ENCODE measurements at regions not wholly inside any gene's neighbourhood (a gene's known extent, or its start where the extent isn't known, plus 50 kb on each side); places are given as distances from the start of the nearest gene placed in this dataset.

DNA sequence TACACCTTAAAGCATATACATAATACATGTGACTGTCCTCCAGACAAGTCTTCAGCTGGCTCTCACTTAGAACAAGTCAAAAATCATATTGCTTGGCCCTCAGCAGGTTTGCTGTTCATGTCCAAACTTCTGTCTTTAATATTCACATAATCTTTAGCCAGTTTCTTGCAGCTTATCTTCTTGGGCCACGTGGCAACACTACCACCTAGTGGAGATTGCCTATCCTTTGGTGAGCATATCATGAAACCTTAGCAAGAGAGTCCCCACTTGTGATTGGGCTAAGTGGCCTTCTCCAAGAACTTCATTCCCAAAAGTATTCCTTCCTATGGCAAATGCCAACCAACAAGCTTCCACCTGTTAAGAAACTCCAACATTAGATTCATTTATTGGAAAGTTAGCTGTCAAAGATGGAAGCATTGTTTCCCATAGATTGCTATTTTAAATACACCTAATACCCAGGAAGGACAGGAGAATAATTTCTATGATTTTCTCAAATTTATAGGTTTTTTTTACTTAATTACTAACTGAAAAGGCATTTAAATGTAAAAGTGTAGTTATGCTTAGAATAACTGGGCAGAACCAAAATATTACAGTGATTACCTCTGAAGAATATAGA is 231.9 kb upstream of the INTU start:
- TF ChIP-seq GATA2 (IDR thresholded peaks at IDR 0.05; ENCODE audit: low read depth, low read length), result no peak
- TF ChIP-seq GATA3 (IDR thresholded peaks at IDR 0.05; ENCODE audit: low read depth, low read length), result no peak

DNA sequence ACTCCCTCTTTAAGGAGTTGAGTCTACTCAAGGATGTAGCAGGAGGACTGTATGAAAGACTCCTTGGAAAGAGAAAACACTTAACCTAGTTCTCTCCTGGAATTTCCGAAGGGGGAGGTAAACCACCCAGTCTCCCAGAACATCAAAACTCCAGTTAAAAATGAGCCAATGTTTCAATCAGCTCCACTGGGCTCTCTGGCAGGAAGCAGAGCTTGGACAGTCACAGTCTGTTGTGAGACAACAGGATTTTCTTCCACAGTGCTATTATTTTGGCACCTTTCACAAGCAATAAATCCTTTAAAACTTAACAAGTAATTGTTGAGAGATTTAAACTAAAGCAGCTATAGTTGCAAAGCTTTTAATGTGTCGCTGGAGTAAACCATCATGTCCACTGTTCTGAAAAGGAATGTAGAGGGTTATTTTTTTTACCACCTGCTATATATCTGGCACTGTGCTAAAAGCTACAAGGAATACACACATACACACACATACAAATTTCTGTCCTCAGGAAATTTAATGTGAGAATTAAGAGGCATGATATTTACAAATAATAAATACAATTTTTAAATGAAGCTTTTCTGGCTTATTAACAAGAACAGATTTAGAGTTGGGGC is 229.2 kb upstream of the INTU start:
- TF ChIP-seq GATA2 (IDR thresholded peaks at IDR 0.05; ENCODE audit: low read depth, low read length) (no peak), GATA3 (IDR thresholded peaks at IDR 0.05; ENCODE audit: low read depth, low read length) (no peak)

DNA sequence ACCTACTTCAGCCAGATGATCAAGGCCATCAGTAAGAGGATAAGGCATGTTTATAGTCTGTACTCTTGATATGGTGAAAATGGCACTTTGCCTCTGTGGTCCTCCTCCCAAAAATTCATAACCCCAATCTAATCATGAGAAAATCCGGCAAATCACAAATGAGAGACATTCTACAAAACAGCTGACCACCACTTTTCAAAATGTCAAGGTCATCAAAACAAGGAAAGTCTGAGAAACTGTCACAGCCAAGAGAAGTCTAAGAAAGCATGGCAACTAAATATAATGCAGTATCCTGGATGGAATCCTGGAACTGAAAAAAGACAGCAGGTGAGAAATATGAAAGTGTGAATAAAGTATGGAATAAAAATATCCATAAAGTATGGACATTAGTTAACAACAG is 226.6 kb upstream of the INTU start:
- TF ChIP-seq GATA2 (IDR thresholded peaks at IDR 0.05; ENCODE audit: low read depth, low read length), result no peak
- no peak for TF ChIP-seq GATA3 (IDR thresholded peaks at IDR 0.05; ENCODE audit: low read depth, low read length)

DNA sequence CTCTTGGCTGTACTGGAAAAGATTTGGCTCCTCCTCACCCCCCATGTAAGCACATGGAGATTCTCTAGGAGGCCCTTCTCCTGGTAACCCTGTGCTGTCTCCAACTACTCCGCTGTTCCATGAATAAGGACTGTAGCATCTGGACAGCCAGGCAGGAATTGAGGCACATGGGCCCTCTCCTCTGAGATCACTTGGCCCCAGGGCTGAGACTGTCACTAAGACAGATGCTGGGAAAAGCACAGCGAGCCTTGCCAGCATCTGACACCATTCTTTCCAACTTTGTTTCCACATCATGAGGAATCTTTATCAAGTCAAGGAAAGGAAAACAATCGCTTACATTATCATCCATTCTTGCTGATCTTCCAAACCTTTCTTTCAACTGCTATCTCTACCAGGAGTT is 222.6 kb upstream of the INTU start:
- TF ChIP-seq GATA3 (IDR thresholded peaks at IDR 0.05; ENCODE audit: low read depth, low read length) (no peak), GATA2 (IDR thresholded peaks at IDR 0.05; ENCODE audit: low read depth, low read length) (no peak)

DNA sequence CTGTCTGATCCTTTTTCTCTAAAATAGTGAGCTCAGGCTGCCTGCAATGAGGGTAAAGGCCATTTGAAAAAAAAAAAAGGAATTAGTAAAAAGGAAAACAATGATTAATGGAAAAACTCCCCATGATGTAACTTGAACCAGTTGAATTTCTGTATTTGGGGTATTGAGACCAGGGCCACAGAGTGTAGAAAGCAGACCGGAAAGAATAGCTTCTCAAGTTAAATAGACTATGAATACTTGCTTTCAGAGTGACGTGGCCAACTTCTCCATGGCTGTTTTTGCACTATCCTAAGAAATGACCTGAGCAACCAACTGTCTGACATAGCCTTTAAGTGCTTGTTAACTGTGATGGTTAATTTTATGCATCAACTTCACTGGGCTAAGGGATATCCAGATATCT is 222.1 kb upstream of the INTU start:
- TF ChIP-seq GATA3 (IDR thresholded peaks at IDR 0.05; ENCODE audit: low read depth, low read length) (no peak), GATA2 (IDR thresholded peaks at IDR 0.05; ENCODE audit: low read depth, low read length) (no peak)

DNA sequence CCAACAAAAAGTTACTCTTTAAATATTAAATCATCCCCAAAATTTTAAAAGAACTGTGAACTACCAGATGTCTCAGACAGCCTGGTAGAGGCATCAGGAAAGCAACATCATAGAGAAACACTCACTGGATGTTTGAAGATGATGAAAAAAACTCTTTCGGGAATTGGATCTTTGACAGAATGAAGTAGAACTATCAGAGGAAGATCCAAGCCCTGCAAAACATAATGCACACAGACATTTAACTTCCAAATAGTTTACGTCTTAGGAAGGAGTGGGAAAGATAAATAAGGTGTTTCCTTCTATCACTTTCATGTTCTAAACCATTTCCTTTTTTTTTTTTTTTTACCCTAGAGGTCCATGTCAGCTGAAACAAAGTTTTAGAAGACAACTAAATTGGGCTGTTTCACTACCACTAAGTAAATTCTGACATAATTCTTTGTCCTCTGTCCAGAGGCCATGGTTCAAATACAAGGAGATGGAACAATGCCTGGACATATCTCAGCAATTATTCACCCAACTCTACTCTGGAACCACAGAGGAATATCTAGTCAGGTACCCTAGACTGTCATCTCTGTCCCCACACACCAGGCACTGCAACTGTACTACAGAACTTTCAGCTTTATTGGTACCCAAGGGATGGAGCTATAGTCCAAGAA is 217.7 kb upstream of the INTU start:
- TF ChIP-seq GATA2 (IDR thresholded peaks at IDR 0.05; ENCODE audit: low read depth, low read length), result no peak
- no peak for TF ChIP-seq GATA3 (IDR thresholded peaks at IDR 0.05; ENCODE audit: low read depth, low read length)

DNA sequence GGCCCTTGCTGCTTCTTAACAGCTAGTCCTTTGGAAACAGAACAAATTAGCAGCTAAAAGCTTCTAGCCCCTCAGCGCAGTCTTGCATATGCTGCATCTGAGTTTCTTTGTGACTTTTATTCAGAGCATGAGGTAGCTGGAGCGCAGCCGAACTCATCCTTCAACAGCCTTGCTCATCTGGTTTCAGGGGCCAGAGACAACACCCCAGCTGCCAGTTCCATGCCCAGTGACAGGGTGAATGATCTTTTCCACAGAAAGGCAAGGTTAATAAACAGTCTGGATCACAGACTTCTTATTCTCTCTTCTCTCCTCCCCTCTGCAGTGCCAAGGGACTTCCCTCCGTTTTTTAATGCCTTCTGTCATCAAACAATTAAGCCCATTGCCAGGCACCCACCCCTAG is 216.6 kb upstream of the INTU start:
- TF ChIP-seq GATA2 (IDR thresholded peaks at IDR 0.05; ENCODE audit: low read depth, low read length), result no peak
- TF ChIP-seq GATA3 (IDR thresholded peaks at IDR 0.05; ENCODE audit: low read depth, low read length), result no peak

DNA sequence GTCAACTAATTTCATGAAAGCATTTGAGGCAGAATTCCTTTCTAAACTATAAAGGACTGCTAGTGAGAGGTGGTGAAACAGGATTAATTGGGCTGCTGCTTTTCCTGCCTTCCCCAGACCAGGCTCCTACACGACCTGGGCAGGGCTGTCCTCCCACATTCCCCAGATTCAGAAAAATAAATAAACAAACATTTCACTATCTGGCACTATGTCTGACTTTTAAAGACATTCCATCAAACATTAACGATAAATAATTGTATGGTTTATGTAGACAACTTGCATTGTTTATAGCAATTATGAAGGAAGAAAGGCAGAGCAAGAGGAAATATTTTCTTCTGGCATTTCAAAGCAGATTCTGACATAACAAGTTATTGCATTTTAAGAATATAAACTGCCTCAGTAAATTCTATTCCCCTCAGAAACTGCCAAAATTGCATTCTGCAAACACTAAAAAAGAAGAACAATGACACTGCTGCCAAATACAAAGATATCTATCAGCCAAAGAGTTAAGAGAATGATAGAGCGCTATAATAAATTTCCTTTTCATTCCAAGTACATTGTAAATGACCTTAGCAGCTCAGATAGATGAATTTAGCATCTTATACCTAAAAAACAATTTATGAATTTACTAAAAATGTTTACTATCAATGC is 214.7 kb upstream of the INTU start:
- TF ChIP-seq GATA2 (IDR thresholded peaks at IDR 0.05; ENCODE audit: low read depth, low read length) (no peak), GATA3 (IDR thresholded peaks at IDR 0.05; ENCODE audit: low read depth, low read length) (no peak)

DNA sequence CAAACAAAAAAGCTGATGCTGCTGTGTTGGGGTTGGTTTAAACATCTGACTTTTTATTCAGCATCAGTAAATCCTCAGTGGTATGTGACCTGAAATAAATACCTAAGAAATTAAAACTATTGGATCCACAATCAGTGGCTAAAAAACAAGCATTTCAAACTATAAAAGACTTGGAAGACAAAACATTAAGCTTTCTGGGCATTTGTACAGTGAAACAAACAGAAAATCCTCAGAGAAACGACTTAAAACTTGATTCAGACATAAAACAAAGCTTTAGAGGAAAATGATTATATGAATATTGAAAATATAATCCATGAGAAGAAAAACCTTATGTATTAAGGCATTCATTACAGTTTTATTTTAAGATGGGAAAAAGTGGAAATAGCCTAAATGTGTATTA is 213.3 kb upstream of the INTU start:
- TF ChIP-seq GATA3 (IDR thresholded peaks at IDR 0.05; ENCODE audit: low read depth, low read length) (no peak), GATA2 (IDR thresholded peaks at IDR 0.05; ENCODE audit: low read depth, low read length) (no peak)

DNA sequence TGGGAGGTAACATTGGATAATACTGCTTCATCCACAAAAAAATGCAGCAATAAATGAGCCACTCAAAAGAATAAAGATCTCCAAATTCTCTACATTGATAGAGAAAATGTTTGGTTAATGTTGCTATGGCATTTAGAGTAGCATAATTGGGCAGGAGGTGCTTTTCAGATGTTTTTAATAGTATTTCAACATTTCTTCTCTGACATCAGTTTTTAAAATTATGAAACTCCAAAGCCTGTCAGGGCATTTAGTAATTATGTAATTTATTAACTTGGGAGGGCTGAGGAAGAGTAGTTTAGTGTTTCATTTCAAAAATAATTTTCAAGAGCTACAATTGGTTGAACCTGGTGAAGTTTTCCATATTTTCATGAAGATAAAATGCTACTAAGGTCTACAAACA is 211.3 kb upstream of the INTU start:
- TF ChIP-seq GATA2 (IDR thresholded peaks at IDR 0.05; ENCODE audit: low read depth, low read length) (no peak), GATA3 (IDR thresholded peaks at IDR 0.05; ENCODE audit: low read depth, low read length) (no peak)

DNA sequence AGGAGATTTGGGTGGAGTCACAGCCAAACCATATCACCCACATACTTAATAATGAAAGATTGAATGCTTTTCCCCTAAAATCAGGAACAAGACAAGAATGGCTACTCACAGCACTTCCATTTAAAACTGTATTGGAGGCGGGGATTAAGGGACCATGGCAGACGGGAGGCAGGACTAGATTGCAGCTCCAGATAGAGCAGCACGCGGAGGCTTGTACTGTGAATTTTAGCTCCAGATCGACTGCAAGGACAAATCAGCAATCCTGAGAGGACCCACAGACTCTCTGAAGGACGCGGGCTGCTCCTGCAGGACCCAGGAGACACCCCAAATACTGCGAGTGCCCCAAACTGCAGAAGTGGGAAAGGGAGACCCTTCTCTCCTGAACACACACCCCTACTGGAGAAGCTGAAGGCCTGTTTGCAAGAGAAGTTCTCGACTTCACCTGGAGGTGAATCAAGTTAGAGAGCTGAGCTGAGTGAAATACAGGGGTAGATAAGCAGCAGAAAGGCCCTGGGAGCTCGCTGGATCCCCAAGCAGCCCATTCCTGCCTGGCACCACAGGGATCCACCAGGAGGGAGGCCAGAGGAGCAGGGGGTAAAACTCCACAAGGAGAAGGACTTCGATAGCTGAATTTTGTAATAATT is 207.4 kb upstream of the INTU start:
- TF ChIP-seq GATA2 (IDR thresholded peaks at IDR 0.05; ENCODE audit: low read depth, low read length), result no peak
- no peak for TF ChIP-seq GATA3 (IDR thresholded peaks at IDR 0.05; ENCODE audit: low read depth, low read length)

DNA sequence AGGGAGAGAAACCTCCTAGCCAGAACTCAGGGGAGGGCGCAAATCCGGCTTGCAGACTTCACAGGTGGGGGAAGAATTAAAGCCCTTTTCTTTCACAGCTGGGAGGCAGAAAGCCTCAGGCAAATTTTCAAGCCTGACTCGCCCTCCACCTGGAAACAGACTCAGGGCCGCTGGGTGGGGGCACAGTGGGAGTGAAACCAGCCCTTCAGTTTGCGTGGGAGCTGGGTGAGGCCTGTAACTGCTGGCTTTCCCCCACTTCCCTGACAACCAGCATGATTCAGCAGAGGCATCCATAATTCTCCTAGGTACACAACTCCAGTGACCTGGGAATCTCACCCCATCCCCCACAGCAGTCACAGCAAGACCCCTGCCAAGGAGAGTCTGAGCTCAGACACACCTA is 206.9 kb upstream of the INTU start:
- TF ChIP-seq GATA3 (IDR thresholded peaks at IDR 0.05; ENCODE audit: low read depth, low read length), result no peak
- no peak for TF ChIP-seq GATA2 (IDR thresholded peaks at IDR 0.05; ENCODE audit: low read depth, low read length)

DNA sequence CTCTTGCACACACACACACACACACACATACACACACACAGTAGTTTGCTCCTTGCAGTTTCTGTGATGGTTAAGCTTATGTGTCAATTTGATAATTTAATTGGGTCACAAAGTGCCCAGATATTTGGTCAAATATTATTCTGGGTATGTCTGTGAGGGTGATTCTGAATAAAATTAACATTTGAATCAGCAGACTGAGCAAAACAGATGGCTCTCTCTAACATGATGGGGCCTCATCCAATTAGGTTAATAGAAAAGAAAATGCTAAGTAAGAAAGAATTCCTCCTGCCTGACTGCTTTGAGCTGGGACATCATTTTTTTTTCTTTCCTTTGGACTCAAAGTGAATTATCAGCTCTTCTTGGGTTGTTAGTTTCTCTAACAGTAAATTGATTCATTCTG is 191.2 kb upstream of the INTU start:
- TF ChIP-seq GATA2 (IDR thresholded peaks at IDR 0.05; ENCODE audit: low read depth, low read length) (no peak), GATA3 (IDR thresholded peaks at IDR 0.05; ENCODE audit: low read depth, low read length) (no peak)

DNA sequence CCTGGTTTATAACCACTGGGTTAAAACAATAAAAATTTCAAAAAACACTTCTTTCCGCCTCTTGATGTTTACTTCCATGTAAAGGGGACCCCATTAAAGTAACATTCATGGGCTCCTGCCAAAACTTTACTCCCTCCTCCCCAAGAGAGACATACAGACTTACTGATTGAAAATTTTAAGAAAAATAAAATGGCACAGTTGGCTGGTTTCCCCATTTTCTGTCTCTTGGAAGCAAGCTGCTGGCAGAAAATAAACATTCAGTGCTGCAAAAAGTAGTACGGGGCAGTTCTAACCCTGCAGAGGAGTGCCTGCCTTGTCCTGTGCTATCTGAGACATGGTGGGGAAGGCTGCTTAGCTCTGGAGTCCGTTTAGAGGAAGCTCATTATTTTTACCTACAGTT is 187.3 kb upstream of the INTU start:
- no peak for TF ChIP-seq GATA2 (IDR thresholded peaks at IDR 0.05; ENCODE audit: low read depth, low read length)

Data from SH-SY5Y (cell line).